Parathyroid adenoma (tissue), 2 donors: ENCODE measurements at regions not wholly inside any gene's neighbourhood (a gene's known extent, or its start where the extent isn't known, plus 50 kb on each side); places are given as distances from the start of the nearest gene placed in this dataset.

Experiments
- H2AFZ ChIP-seq: fragments of 300-600 bp; sonication (generic); one replicate; pipeline ENCODE4 v1.7.0; 2017; ENCODE audit warnings: antibody characterized with exemption, mild to moderate bottlenecking
- H3K27ac ChIP-seq: fragments of 300-600 bp; sonication (generic); one replicate; pipeline ENCODE4 v1.7.0; 2017
- H3K27me3 ChIP-seq: fragments of 300-600 bp; sonication (generic); one replicate; pipeline ENCODE4 v1.7.0; 2017; ENCODE audit warnings: low read length; ENCODE audit not compliant: control insufficient read depth, insufficient read depth
- H3K36me3 ChIP-seq: fragments of 300-600 bp; sonication (generic); one replicate; pipeline ENCODE4 v1.7.0; 2017; ENCODE audit warnings: low read length; ENCODE audit not compliant: control insufficient read depth, insufficient read depth
- H3K4me1 ChIP-seq: fragments of 300-600 bp; sonication (generic); one replicate; pipeline ENCODE4 v1.7.0; 2017; ENCODE audit warnings: control low read depth
- H3K4me2 ChIP-seq: fragments of 300-600 bp; sonication (generic); one replicate; pipeline ENCODE4 v1.7.0; 2017; ENCODE audit warnings: low read length
- H3K4me3 ChIP-seq: fragments of 300-600 bp; sonication (generic); one replicate; pipeline ENCODE4 v1.7.0; 2017; ENCODE audit warnings: low read depth, low read length
- H3K79me2 ChIP-seq: fragments of 300-600 bp; sonication (generic); one replicate; pipeline ENCODE4 v1.7.0; 2017; ENCODE audit warnings: control low read depth
- H3K9ac ChIP-seq: fragments of 300-600 bp; sonication (generic); one replicate; pipeline ENCODE4 v1.7.0; 2017; ENCODE audit warnings: mild to moderate bottlenecking
- H3K9me3 ChIP-seq: fragments of 300-600 bp; sonication (generic); one replicate; pipeline ENCODE4 v1.7.0; 2017; ENCODE audit warnings: low read length; ENCODE audit not compliant: control insufficient read depth
- TF ChIP-seq, protein P1 (sequence below): fragments of 300-600 bp; sonication (generic); IDR thresholded peaks from one replicate; pipeline ENCODE4 v1.7.0; 2017; ENCODE audit warnings: antibody characterized with exemption, mild to moderate bottlenecking
- donor health status: primary hyperparathyroidism.

DNA sequence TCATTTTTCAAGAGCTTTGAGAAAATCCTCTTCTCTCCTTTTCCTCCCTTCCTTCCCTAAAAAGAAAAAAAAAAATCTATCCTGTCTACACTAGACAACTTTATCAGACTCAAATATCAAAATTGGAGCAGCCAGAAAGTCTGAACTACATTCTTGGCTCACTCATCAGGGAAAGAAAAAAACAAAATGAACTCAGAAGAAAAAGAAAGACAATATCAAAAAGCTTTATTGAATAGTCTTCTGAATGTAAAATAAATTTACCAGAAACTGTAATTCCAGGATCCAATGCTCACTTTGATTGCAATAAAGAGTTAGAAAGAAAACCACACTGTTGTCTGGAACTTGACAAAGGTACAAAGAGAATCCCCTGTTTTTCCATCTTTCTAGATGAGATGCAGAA is 507.2 kb upstream of the MPDZ start:
- no peak overlapping the region for H3K9ac ChIP-seq
- H3K27ac ChIP-seq: no peak overlapping the region
- H3K4me2 ChIP-seq: no peak overlapping the region
- no peak overlapping the region for H2AFZ ChIP-seq
- no peaks in the 10 kb centered on the region for H3K79me2 ChIP-seq
- no peaks in the 10 kb centered on the region for H3K4me1 ChIP-seq
- no peaks in the 10 kb centered on the region for H3K9me3 ChIP-seq
- no peaks in the 10 kb centered on the region for H3K36me3 ChIP-seq
- TF ChIP-seq, protein P1, sequence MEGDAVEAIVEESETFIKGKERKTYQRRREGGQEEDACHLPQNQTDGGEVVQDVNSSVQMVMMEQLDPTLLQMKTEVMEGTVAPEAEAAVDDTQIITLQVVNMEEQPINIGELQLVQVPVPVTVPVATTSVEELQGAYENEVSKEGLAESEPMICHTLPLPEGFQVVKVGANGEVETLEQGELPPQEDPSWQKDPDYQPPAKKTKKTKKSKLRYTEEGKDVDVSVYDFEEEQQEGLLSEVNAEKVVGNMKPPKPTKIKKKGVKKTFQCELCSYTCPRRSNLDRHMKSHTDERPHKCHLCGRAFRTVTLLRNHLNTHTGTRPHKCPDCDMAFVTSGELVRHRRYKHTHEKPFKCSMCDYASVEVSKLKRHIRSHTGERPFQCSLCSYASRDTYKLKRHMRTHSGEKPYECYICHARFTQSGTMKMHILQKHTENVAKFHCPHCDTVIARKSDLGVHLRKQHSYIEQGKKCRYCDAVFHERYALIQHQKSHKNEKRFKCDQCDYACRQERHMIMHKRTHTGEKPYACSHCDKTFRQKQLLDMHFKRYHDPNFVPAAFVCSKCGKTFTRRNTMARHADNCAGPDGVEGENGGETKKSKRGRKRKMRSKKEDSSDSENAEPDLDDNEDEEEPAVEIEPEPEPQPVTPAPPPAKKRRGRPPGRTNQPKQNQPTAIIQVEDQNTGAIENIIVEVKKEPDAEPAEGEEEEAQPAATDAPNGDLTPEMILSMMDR: no peak
- no peak overlapping the region for H3K4me3 ChIP-seq
- H3K27me3 ChIP-seq: no peaks in the 10 kb centered on the region

DNA sequence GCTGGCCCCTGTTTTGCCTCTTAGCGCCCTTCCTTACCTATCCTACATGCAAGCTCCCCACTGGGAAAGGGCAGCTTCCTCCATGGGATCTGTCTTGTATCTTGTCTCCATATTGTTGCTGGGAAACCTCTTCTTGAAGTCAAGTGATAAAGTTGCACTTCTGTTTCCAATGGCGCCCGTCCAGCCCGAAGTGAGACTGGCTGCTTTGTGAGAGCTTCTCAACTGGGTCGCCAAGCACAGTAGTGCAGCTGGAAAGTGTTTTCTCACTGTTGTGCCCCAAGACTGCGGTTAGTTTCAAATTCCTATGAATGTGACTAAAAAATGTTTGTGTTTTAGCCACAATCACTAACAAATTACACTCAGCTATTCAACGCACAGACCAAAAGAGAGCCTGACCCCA is 506.6 kb upstream of the MPDZ start:
- no peak overlapping the region for H3K4me3 ChIP-seq
- no peaks in the 10 kb centered on the region for H3K4me1 ChIP-seq
- no peak overlapping the region for H3K4me2 ChIP-seq
- H3K36me3 ChIP-seq: no peaks in the 10 kb centered on the region
- no peak overlapping the region for H3K27ac ChIP-seq
- no peaks in the 10 kb centered on the region for H3K9me3 ChIP-seq
- H2AFZ ChIP-seq: no peak overlapping the region
- no peak overlapping the region for H3K9ac ChIP-seq
- TF ChIP-seq, protein P1: no peak
- no peaks in the 10 kb centered on the region for H3K79me2 ChIP-seq
- H3K27me3 ChIP-seq: no peaks in the 10 kb centered on the region

DNA sequence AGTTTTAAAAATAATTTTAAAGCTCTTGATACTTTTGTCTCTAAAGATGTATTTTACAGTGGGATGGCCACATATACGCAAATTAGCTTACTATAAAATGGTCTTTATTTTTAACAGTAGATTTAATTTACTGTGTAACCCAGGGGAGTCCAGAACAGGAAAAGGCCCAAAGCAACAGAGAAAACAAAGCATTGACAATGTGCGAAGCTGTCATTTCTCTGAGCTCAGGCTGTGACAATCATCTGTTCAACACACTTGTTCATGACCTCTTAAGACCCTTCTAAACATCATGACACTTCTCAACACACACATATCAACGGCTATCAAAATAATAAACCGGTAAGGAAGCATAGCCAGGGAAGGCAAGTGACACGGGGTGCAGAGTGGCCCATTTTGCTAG is 499.6 kb upstream of the MPDZ start:
- Histone ChIP-seq H3K27me3 (no peaks in the 10 kb centered on the region), H3K4me2 (no peak overlapping the region), H3K27ac (no peak overlapping the region), H2AFZ (no peak overlapping the region), H3K4me1 (no peaks in the 10 kb centered on the region), H3K9me3 (no peaks in the 10 kb centered on the region), H3K9ac (no peak overlapping the region), H3K4me3 (no peak overlapping the region), H3K79me2 (no peaks in the 10 kb centered on the region), H3K36me3 (no peaks in the 10 kb centered on the region)
- TF ChIP-seq, protein P1: no peak

DNA sequence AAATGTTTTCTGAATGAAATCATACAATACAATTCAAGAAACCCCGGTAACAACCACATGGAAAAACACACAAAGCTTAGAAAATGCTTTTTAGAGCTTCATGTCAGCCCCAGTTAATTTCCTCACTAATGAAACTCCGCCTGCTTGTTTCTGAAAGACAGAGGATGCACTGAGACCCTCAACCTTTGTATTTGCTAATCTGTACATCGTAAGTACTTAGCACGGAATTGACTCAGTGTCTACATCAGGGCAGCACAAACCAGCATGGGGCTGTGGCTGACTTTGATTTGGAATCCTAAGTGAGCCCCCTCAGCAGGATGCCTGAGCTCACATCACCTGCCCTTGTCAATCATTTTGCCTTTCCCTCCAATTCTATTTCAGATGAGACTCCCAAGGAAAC is 499.1 kb upstream of the MPDZ start:
- H3K4me3 ChIP-seq: no peak overlapping the region
- no peaks in the 10 kb centered on the region for H3K4me1 ChIP-seq
- TF ChIP-seq, protein P1: no peak
- H3K27me3 ChIP-seq: no peaks in the 10 kb centered on the region
- H3K36me3 ChIP-seq: no peaks in the 10 kb centered on the region
- no peaks in the 10 kb centered on the region for H3K79me2 ChIP-seq
- H2AFZ ChIP-seq: no peak overlapping the region
- H3K27ac ChIP-seq: no peak overlapping the region
- no peak overlapping the region for H3K4me2 ChIP-seq
- H3K9ac ChIP-seq: no peak overlapping the region
- no peaks in the 10 kb centered on the region for H3K9me3 ChIP-seq

DNA sequence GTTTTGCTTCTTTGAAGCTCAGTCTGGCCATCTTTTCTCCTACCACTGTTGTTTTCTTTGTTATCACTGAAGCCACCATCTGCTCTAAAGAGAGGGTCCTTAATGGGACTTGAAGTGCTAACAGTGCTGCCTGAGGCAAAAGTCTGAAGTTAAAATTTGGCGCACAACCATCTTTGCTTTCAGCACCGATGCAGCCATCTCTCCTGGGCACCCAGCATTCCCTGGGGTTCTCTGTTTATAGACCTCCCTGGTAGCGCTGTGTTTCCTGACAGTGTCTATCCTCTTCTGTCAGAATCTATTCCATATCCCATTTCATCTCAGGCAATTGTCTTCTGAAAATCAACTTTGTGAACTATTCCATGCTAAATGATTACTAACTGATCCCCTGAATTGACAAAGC is 491.5 kb upstream of the MPDZ start:
- Histone ChIP-seq H3K4me3 (no peak overlapping the region), H3K27me3 (no peaks in the 10 kb centered on the region), H3K79me2 (no peaks in the 10 kb centered on the region), H3K27ac (no peak overlapping the region), H3K4me2 (no peak overlapping the region), H3K36me3 (no peaks in the 10 kb centered on the region), H3K9me3 (no peaks in the 10 kb centered on the region), H3K4me1 (no peaks in the 10 kb centered on the region), H3K9ac (no peak overlapping the region), H2AFZ (no peak overlapping the region)
- TF ChIP-seq, protein P1: no peak
